WTC11 (cell line): ENCODE measurements at regions not wholly inside any gene's neighbourhood (a gene's known extent, or its start where the extent isn't known, plus 50 kb on each side); places are given as distances from the start of the nearest gene placed in this dataset.

ENCODE experiments used
- ATAC-seq: fragments of 200-7000 bp; cut with Tn5 transposase; 2 replicates; pipeline ENCODE4 v1.10.0; 2021; ENCODE audit warnings: mild to moderate bottlenecking, moderate library complexity
- CTCF ChIA-PET: fragments of 300-600 bp; sonication (Branson Sonifier 250); formaldehyde crosslinking; loops from one replicate; lab custom pipeline; 2021; ENCODE audit warnings: antibody characterized with exemption; lab: Charles Lee
- POLR2A ChIA-PET: fragments of 350-600 bp; sonication (Branson Sonifier 250); formaldehyde crosslinking; loops from one replicate; lab custom pipeline; 2021; ENCODE audit warnings: antibody characterized with exemption; lab: Charles Lee
- DNase-seq: peaks from one replicate; pipeline ENCODE4 v3.0.0; 2021; ENCODE audit warnings: low spot score
- H3K27ac Mint-ChIP-seq: 2 replicates; pipeline ENCODE4 v1.8.0; 2021; ENCODE audit warnings: mixed read lengths
- H3K27me3 Mint-ChIP-seq: 2 replicates; pipeline ENCODE4 v1.8.0; 2021; ENCODE audit warnings: low read depth, mild to moderate bottlenecking, moderate library complexity, mixed read lengths
- H3K36me3 Mint-ChIP-seq: 2 replicates; pipeline ENCODE4 v1.8.0; 2021; ENCODE audit warnings: mixed read lengths
- H3K4me1 Mint-ChIP-seq: 2 replicates; pipeline ENCODE4 v1.8.0; 2022; ENCODE audit warnings: mixed read lengths
- H3K4me3 Mint-ChIP-seq: 2 replicates; pipeline ENCODE4 v1.8.0; 2021; ENCODE audit warnings: mild to moderate bottlenecking, moderate library complexity, mixed read lengths
- H3K9me3 Mint-ChIP-seq: 2 replicates; pipeline ENCODE4 v1.8.0; 2021; ENCODE audit warnings: mixed read lengths
- AFF4 ChIP-seq: sonication (generic); formaldehyde crosslinking; IDR thresholded peaks from 2 replicates; pipeline ENCODE4 v1.8.1; 2023; ENCODE audit warnings: mild to moderate bottlenecking, missing genetic modification reagents, borderline replicate concordance
- FOXP1 ChIP-seq: sonication (generic); formaldehyde crosslinking; IDR thresholded peaks from 2 replicates; pipeline ENCODE4 v1.8.0; 2022; ENCODE audit warnings: missing genetic modification reagents, mild to moderate bottlenecking, moderate library complexity, borderline replicate concordance
- GTF2I ChIP-seq: fragments of 250-450 bp; sonication (Bioruptor Pico); conservative IDR thresholded peaks from 2 replicates; pipeline ENCODE4 v1.4.0; 2021; ENCODE audit warnings: mild to moderate bottlenecking
- IRF2 ChIP-seq: sonication (generic); formaldehyde crosslinking; IDR thresholded peaks from 2 replicates; pipeline ENCODE4 v1.8.0; 2022; ENCODE audit warnings: low read depth, missing genetic modification reagents, borderline replicate concordance
- JAZF1 ChIP-seq: fragments of 250-450 bp; sonication (Bioruptor Pico); IDR thresholded peaks from 2 replicates; pipeline ENCODE4 v1.9.0; 2021; ENCODE audit warnings: moderate library complexity, mild to moderate bottlenecking, inconsistent platforms
- MYBL2 ChIP-seq: sonication (generic); formaldehyde crosslinking; IDR thresholded peaks from 2 replicates; pipeline ENCODE4 v1.8.1; 2023; ENCODE audit warnings: mild to moderate bottlenecking, moderate library complexity, missing genetic modification reagents
- NFYB ChIP-seq: sonication (generic); formaldehyde crosslinking; conservative IDR thresholded peaks from 2 replicates; pipeline ENCODE4 v1.8.0; 2022; ENCODE audit warnings: low read depth, missing genetic modification reagents
- RORB ChIP-seq: fragments of 250-450 bp; sonication (Bioruptor Pico); IDR thresholded peaks from 2 replicates; pipeline ENCODE4 v1.9.0; 2021; ENCODE audit warnings: mild to moderate bottlenecking
- SMAD3 ChIP-seq: sonication (generic); formaldehyde crosslinking; IDR thresholded peaks from 2 replicates; pipeline ENCODE4 v1.8.0; 2022; ENCODE audit warnings: missing genetic modification reagents, mild to moderate bottlenecking, borderline replicate concordance
- SMAD4 ChIP-seq: sonication (generic); formaldehyde crosslinking; IDR thresholded peaks from 2 replicates; pipeline ENCODE4 v1.8.0; 2022; ENCODE audit warnings: mild to moderate bottlenecking, missing genetic modification reagents
- ZNF138 ChIP-seq: sonication (generic); formaldehyde crosslinking; conservative IDR thresholded peaks from 2 replicates; pipeline ENCODE4 v1.8.1; 2022; ENCODE audit warnings: mild to moderate bottlenecking, moderate library complexity, missing genetic modification reagents
- ZNF317 ChIP-seq: sonication (generic); formaldehyde crosslinking; IDR thresholded peaks from 2 replicates; pipeline ENCODE4 v1.8.1; 2023; ENCODE audit warnings: low read depth, mild to moderate bottlenecking, moderate library complexity, missing genetic modification reagents, borderline replicate concordance
- ZNF423 ChIP-seq: fragments of 250-450 bp; sonication (Bioruptor Pico); IDR thresholded peaks from 2 replicates; pipeline ENCODE4 v2.1.2; 2022; ENCODE audit warnings: mild to moderate bottlenecking, moderate library complexity
- ZNF532 ChIP-seq: fragments of 250-450 bp; sonication (Bioruptor Pico); IDR thresholded peaks from 2 replicates; pipeline ENCODE4 v1.9.0; 2021; ENCODE audit warnings: mild to moderate bottlenecking, borderline replicate concordance
- TF ChIP-seq, protein P1 (sequence below): sonication (generic); formaldehyde crosslinking; IDR thresholded peaks from 2 replicates; pipeline ENCODE4 v1.8.1; 2022; ENCODE audit warnings: mild to moderate bottlenecking, missing genetic modification reagents, moderate library complexity, borderline replicate concordance
- TF ChIP-seq, protein P2 (sequence below): sonication (generic); formaldehyde crosslinking; IDR thresholded peaks from 2 replicates; pipeline ENCODE4 v1.8.0; 2023; ENCODE audit warnings: missing genetic modification reagents, mild to moderate bottlenecking, borderline replicate concordance
- TF ChIP-seq, protein P3 (sequence below): fragments of 200-600 bp; IDR thresholded peaks from 2 replicates; pipeline ENCODE4 v1.8.0; 2022; ENCODE audit warnings: antibody characterized with exemption

DNA sequence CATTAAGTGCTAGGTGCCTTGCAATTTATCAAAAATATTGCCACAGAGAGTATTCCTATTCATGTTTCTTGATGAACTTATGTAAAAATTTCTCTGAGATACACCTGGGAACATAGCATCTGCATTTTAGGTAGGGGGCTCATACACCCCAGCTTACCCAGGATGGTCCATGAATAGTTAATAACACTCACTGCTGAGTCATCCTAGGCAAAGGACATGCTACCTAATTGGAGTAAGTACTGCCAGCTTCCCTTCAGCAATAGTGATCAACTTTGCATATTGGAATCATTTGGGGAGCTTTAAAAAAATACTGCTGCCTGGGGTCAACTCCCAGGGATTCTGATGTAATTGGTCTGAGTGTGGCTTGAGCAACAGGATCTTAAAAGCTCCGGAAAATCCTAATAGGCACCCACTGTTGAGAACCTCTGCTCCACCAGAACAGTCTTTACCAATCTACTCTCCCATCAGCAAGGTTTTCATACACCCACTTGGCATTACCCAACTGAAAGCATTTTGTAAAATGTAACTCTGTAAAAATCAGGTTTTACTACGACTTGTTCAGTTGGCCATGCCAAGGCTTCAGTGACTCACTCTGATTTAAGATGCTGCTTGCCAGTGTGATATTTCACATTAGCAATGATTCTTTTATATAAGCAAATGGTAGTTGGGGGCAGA, 67.2 kb upstream of the FNDC3A start (continued):
- TF ChIP-seq ZNF532 (no peak), NFYB (CRISPR knock-in tag) (no peak)

GRCh38 chr13:48909056-48909389, 66.7 kb upstream of the FNDC3A start:
- no peak for DNase-seq
- ATAC-seq: no peak
- Mint-ChIP-seq H3K4me1 (peaks cover 6% of the 10 kb centered on the region), H3K4me3 (no peak overlapping the region), H3K36me3 (no peaks in the 10 kb centered on the region), H3K27ac (no peak overlapping the region), H3K27me3 (no peaks in the 10 kb centered on the region; the same call in 1 of the 2 replicates), H3K9me3 (no peaks in the 10 kb centered on the region; the same call in 1 of the 2 replicates)
- ChIA-PET CTCF (no interaction called here), POLR2A (no interaction called here)
- TF ChIP-seq, protein P1, sequence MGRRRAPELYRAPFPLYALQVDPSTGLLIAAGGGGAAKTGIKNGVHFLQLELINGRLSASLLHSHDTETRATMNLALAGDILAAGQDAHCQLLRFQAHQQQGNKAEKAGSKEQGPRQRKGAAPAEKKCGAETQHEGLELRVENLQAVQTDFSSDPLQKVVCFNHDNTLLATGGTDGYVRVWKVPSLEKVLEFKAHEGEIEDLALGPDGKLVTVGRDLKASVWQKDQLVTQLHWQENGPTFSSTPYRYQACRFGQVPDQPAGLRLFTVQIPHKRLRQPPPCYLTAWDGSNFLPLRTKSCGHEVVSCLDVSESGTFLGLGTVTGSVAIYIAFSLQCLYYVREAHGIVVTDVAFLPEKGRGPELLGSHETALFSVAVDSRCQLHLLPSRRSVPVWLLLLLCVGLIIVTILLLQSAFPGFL: no peak
- TF ChIP-seq ZNF138 (no peak), JAZF1 (CRISPR knock-in tag) (no peak), GTF2I (CRISPR knock-in tag) (no peak), ZNF317 (CRISPR knock-in tag) (no peak), ZNF423 (CRISPR knock-in tag) (no peak), AFF4 (no peak), FOXP1 (CRISPR knock-in tag) (no peak), RORB (no peak), SMAD4 (no peak), SMAD3 (CRISPR knock-in tag) (no peak), MYBL2 (CRISPR knock-in tag) (no peak), IRF2 (no peak)
- TF ChIP-seq, protein P2, sequence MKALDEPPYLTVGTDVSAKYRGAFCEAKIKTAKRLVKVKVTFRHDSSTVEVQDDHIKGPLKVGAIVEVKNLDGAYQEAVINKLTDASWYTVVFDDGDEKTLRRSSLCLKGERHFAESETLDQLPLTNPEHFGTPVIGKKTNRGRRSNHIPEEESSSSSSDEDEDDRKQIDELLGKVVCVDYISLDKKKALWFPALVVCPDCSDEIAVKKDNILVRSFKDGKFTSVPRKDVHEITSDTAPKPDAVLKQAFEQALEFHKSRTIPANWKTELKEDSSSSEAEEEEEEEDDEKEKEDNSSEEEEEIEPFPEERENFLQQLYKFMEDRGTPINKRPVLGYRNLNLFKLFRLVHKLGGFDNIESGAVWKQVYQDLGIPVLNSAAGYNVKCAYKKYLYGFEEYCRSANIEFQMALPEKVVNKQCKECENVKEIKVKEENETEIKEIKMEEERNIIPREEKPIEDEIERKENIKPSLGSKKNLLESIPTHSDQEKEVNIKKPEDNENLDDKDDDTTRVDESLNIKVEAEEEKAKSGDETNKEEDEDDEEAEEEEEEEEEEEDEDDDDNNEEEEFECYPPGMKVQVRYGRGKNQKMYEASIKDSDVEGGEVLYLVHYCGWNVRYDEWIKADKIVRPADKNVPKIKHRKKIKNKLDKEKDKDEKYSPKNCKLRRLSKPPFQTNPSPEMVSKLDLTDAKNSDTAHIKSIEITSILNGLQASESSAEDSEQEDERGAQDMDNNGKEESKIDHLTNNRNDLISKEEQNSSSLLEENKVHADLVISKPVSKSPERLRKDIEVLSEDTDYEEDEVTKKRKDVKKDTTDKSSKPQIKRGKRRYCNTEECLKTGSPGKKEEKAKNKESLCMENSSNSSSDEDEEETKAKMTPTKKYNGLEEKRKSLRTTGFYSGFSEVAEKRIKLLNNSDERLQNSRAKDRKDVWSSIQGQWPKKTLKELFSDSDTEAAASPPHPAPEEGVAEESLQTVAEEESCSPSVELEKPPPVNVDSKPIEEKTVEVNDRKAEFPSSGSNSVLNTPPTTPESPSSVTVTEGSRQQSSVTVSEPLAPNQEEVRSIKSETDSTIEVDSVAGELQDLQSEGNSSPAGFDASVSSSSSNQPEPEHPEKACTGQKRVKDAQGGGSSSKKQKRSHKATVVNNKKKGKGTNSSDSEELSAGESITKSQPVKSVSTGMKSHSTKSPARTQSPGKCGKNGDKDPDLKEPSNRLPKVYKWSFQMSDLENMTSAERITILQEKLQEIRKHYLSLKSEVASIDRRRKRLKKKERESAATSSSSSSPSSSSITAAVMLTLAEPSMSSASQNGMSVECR (CRISPR knock-in tag): no peak
- TF ChIP-seq, protein P3, sequence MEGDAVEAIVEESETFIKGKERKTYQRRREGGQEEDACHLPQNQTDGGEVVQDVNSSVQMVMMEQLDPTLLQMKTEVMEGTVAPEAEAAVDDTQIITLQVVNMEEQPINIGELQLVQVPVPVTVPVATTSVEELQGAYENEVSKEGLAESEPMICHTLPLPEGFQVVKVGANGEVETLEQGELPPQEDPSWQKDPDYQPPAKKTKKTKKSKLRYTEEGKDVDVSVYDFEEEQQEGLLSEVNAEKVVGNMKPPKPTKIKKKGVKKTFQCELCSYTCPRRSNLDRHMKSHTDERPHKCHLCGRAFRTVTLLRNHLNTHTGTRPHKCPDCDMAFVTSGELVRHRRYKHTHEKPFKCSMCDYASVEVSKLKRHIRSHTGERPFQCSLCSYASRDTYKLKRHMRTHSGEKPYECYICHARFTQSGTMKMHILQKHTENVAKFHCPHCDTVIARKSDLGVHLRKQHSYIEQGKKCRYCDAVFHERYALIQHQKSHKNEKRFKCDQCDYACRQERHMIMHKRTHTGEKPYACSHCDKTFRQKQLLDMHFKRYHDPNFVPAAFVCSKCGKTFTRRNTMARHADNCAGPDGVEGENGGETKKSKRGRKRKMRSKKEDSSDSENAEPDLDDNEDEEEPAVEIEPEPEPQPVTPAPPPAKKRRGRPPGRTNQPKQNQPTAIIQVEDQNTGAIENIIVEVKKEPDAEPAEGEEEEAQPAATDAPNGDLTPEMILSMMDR: no peak
